HepG2 (cell line): ENCODE measurements at regions not wholly inside any gene's neighbourhood (a gene's known extent, or its start where the extent isn't known, plus 50 kb on each side); places are given as distances from the start of the nearest gene placed in this dataset.

ENCODE experiments used
- ADNP ChIP-seq: sonication (generic); formaldehyde crosslinking; IDR thresholded peaks from 2 replicates; pipeline ENCODE4 v1.4.0; 2020; ENCODE audit warnings: missing genetic modification reagents
- ATAD3A ChIP-seq: sonication (generic); formaldehyde crosslinking; IDR thresholded peaks from 2 replicates; pipeline ENCODE4 v1.4.0; 2020; ENCODE audit warnings: missing genetic modification reagents
- CTCF ChIP-seq: sonication (generic); formaldehyde crosslinking; IDR thresholded peaks from 2 replicates; pipeline ENCODE4 v1.5.0; 2020; ENCODE audit warnings: mild to moderate bottlenecking, missing genetic modification reagents, moderate library complexity
- MLX ChIP-seq: IDR thresholded peaks from 2 replicates; pipeline ENCODE4 v1.6.1; 2016
- MTA3 ChIP-seq: sonication (generic); formaldehyde crosslinking; IDR thresholded peaks from 2 replicates; pipeline ENCODE4 v1.4.0; 2020; ENCODE audit warnings: missing genetic modification reagents
- TBX2 ChIP-seq: sonication (generic); formaldehyde crosslinking; IDR thresholded peaks from 2 replicates; pipeline ENCODE4 v1.5.0; 2020; ENCODE audit warnings: missing genetic modification reagents, mild to moderate bottlenecking, borderline replicate concordance
- ZBTB38 ChIP-seq: sonication (generic); formaldehyde crosslinking; IDR thresholded peaks from 2 replicates; pipeline ENCODE4 v1.5.1; 2020; ENCODE audit warnings: mild to moderate bottlenecking, missing genetic modification reagents
- ZNF335 ChIP-seq: sonication (generic); formaldehyde crosslinking; IDR thresholded peaks from 2 replicates; pipeline ENCODE4 v1.4.0; 2020; ENCODE audit warnings: missing genetic modification reagents

DNA sequence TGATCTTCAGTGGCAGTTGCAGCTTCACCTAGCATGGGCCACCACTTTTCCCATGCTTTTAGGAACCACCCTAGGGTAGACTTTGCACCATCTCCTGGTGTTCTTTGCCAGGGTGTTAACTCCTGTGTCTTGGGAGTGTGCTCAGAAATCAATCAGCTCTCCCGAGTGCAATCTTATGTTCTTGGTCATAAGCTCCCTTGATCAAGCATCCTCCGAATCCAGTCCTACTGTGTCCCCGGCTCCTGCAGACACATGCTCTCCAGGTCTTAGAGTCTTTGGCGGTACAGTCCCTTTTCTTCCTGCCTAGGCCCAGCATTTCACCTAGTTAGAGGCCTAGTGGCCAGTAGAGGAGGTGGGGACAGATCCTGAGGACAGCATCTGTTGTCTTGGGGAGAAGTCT lies 74.7 kb upstream of the SYN2 start:
- TF ChIP-seq ADNP (CRISPR knock-in tag): no peak
- no peak for TF ChIP-seq MLX (CRISPR knock-in tag)
- no peak for TF ChIP-seq ATAD3A (CRISPR knock-in tag)
- TF ChIP-seq MTA3 (CRISPR knock-in tag): no peak
- no peak for TF ChIP-seq TBX2
- TF ChIP-seq ZNF335 (CRISPR knock-in tag): no peak
- no peak for TF ChIP-seq CTCF (CRISPR knock-in tag)
- TF ChIP-seq ZBTB38 (CRISPR knock-in tag): no peak
